Kidney epithelial cell (primary cell): ENCODE measurements at regions not wholly inside any gene's neighbourhood (a gene's known extent, or its start where the extent isn't known, plus 50 kb on each side); places are given as distances from the start of the nearest gene placed in this dataset.
"Not testable (repeated sequence)": the region's sequence is repeated elsewhere in the genome, so short reads cannot be mapped to it uniquely, and the experiment has no call there.

Source experiments
- DNase-seq: peaks from one replicate; pipeline ENCODE4 v3.0.0-alpha.2; 2010; ENCODE audit warnings: low read depth
- H3K27me3 ChIP-seq: 2 replicates; pipeline ENCODE4 v1.6.0; 2011; ENCODE audit warnings: low read length; ENCODE audit not compliant: control insufficient read depth, insufficient read depth
- H3K36me3 ChIP-seq: 2 replicates; pipeline ENCODE4 v1.5.1; 2011; ENCODE audit warnings: low read length; ENCODE audit not compliant: control insufficient read depth, insufficient read depth
- H3K4me3 ChIP-seq: 2 replicates; pipeline ENCODE4 v1.5.1; 2011; ENCODE audit warnings: low read depth, mild to moderate bottlenecking, control low read depth, low read length
- TF ChIP-seq, protein P1 (sequence below): IDR thresholded peaks from 2 replicates; pipeline ENCODE4 v1.5.1; 2011; ENCODE audit warnings: mild to moderate bottlenecking, moderate library complexity, low read length, control low read depth, inconsistent platforms; ENCODE audit not compliant: insufficient read depth, poor library complexity, severe bottlenecking

DNA sequence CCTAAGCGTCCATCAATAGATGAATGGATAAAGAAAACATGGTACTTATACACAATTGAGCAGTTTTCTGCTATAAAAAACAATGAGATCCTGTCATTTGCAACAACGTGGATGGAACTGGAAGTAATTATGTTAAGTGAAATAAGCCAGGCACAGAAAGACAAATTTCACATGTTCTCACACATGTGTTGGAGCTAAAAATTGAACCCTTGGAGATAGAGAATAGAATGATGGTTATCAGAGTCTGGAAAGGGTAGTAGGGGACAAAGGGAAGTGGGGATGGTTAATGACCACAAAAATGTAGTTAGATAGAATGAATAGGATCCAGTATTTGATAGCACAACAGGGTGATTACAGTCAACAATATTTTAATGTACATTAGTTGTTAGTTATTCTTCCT, 1033.5 kb downstream of the HACE1 start:
- Histone ChIP-seq H3K27me3 (no peaks in the 10 kb centered on the region), H3K4me3 (no peak overlapping the region), H3K36me3 (no peaks in the 10 kb centered on the region)
- DNase-seq: no peak
- TF ChIP-seq, protein P1, sequence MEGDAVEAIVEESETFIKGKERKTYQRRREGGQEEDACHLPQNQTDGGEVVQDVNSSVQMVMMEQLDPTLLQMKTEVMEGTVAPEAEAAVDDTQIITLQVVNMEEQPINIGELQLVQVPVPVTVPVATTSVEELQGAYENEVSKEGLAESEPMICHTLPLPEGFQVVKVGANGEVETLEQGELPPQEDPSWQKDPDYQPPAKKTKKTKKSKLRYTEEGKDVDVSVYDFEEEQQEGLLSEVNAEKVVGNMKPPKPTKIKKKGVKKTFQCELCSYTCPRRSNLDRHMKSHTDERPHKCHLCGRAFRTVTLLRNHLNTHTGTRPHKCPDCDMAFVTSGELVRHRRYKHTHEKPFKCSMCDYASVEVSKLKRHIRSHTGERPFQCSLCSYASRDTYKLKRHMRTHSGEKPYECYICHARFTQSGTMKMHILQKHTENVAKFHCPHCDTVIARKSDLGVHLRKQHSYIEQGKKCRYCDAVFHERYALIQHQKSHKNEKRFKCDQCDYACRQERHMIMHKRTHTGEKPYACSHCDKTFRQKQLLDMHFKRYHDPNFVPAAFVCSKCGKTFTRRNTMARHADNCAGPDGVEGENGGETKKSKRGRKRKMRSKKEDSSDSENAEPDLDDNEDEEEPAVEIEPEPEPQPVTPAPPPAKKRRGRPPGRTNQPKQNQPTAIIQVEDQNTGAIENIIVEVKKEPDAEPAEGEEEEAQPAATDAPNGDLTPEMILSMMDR: no peak

DNA sequence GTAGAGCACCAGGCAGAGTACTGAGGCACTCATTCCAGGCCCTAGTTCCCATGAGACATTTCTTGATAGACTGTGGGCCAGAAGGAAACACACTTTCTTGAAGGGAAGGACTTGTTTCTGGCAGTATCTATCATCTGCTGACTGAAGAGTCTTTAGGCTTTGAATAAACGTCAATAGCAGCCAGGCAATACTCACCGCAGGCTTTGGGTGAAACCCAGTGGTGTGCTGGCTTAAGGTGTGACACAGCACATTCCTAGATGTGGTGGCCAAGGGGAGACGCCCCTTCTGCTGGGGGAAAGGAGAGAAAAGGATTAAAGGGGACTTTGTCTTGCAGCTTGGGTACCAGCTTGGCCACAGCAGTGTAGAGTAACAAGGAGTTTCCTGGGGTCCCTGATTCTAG, 1039.6 kb downstream of the HACE1 start:
- TF ChIP-seq, protein P1: no peak
- Histone ChIP-seq H3K36me3 (no peaks in the 10 kb centered on the region), H3K27me3 (no peaks in the 10 kb centered on the region), H3K4me3 (no peak overlapping the region)
- no peak for DNase-seq

- DNase-seq: no peak
- TF ChIP-seq, protein P1: no peak
- Histone ChIP-seq H3K36me3 (no peaks in the 10 kb centered on the region), H3K27me3 (no peaks in the 10 kb centered on the region), H3K4me3 (no peak overlapping the region)
These were observed 1040.2 kb downstream of the HACE1 start for GRCh38 chr6:103819509-103819908.

GRCh38 chr6:103812970-103813369, 1046.7 kb downstream of the HACE1 start:
- no peaks in the 10 kb centered on the region for H3K27me3 ChIP-seq
- no peaks in the 10 kb centered on the region for H3K36me3 ChIP-seq

DNA sequence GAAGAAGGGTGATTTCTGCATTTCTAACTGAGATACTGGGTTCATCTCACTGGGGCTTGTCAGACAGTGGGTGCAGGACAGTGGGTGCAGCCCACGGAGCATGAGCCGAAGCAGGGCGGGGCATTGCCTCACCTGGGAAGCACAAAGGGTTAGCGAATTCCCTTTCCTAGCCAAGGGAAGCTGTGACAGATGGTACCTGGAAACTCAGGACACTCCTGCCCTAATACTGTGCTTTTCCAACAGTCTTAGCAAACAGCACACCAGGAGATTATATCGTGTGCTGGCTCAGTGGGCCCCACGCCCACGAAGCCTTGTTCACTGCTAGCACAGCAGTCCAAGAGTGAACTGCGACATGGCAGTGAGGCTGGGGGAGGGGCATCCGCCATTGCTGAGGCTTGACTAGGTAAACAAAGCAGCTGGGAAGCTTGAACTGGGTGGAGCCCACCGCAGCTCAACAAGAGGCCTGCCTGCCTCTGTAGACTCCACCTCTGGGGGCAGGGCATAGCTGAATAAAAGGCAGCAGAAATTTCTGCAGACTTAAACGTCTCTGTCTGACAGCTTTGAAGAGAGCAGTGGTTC, 1057.7 kb downstream of the HACE1 start:
- DNase-seq, H3K27me3 ChIP-seq, H3K4me3 ChIP-seq, H3K36me3 ChIP-seq: not testable (repeated sequence)

More at GRCh38 chr6:103812970-103813369, 1046.7 kb downstream of the HACE1 start:
- TF ChIP-seq, protein P1: no peak
- no peak for DNase-seq
- H3K4me3 ChIP-seq: no peak overlapping the region

DNA sequence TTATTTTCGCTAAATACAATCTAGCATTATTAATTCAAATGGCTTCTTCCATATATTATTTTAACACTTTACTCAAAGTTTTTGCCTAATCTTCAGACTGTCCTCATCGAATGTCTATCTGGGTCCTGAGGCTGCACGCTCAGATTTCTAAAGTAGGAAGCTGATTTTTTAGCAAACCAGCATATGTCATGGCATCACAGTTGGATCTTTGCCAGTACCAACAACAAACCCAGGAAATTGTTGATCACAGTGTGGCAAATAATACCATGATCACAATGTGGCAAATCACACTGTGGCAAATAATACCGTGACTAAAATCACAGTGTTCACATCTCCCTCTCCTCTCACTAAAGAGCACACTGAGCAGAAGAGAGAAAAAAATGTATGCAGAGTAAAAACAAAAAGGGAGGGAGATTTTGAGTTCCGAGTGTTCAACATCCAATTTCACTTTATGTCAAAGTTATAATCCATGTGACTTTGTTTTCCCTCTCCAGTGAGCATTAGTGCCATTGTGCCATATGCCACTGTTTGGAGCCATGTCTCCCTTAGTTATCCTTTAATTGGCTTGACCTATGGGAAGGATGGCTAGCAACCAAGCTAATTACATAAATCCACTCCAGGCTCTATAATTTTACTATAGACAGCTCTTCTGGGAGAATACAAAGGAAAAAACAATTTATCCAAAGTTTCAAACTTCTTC, 1059.6 kb downstream of the HACE1 start:
- H3K36me3 ChIP-seq: no peaks in the 10 kb centered on the region
- no peak for DNase-seq
- TF ChIP-seq, protein P1: no peak
- H3K4me3 ChIP-seq: no peak overlapping the region
- no peaks in the 10 kb centered on the region for H3K27me3 ChIP-seq
